Activated CD8-positive, alpha-beta memory T cell treated with anti-CD3 and anti-CD28 coated beads, Interleukin-2, amount 50 U/mL, for 4 hours (primary cell): ENCODE measurements at regions not wholly inside any gene's neighbourhood (a gene's known extent, or its start where the extent isn't known, plus 50 kb on each side); places are given as distances from the start of the nearest gene placed in this dataset.
"Not testable (repeated sequence)": the region's sequence is repeated elsewhere in the genome, so short reads cannot be mapped to it uniquely, and the experiment has no call there.

ENCODE experiments used
- DNase-seq: peaks from one replicate; pipeline ENCODE4 v3.0.0-alpha.2; 2020

DNA sequence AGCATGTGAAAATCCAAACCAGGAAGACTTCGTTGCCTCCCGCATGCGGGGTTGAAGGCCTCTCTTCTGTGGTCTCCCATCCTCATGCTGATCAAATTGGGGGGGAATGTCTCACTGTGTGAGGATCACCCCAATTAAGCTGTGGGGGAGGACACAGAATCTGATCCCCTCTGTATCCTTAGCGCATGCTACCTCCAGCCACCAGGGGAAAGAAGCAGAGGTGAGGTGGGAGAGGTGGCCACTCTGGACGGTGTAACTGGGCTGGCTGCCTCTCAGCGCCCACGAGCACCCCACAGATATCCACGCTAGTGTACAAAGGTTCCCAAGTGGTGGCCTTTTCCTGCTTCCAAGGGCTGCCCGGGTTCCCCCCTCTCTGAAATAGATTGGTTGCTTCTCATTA is 177.6 kb upstream of the PLGLB1 start:
- not testable (repeated sequence) for DNase-seq

- not testable (repeated sequence) for DNase-seq
Measured at GRCh38 chr2:87204569-87205147, 183.0 kb upstream of the PLGLB1 start.

GRCh38 chr2:87212938-87213337 is 191.3 kb upstream of the PLGLB1 start:
- DNase-seq = not testable (repeated sequence)

GRCh38 chr2:87217005-87217404 is 195.4 kb upstream of the PLGLB1 start:
- DNase-seq = not testable (repeated sequence)

- peak; percentile 54 for DNase-seq
Measured at GRCh38 chr2:87217741-87218410, 196.2 kb upstream of the PLGLB1 start.

DNA sequence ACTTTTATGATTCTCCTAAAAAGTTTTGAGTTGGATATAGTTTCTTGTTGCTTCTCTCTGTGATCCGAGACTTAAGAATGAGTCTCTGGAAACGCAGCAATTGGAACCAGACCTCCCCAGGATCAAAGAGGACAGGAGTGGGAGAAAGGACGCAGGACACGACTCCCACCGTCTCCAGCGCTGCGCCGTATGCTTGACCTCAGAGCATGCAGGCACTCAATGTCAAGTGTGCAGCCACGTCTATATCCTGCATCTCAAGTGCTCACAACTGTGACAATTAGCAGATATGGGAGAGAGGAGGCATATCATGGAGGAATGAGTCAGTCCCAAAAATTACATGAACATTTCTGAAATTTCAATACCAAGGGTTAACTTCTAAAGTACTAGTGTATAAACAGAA is 199.0 kb upstream of the PLGLB1 start:
- not testable (repeated sequence) for DNase-seq

- DNase-seq = not testable (repeated sequence)
Measured at GRCh38 chr2:87222131-87222530, 200.5 kb upstream of the PLGLB1 start.

- DNase-seq = not testable (repeated sequence)
Measured at GRCh38 chr2:87223873-87224272, 202.2 kb upstream of the PLGLB1 start.

GRCh38 chr2:87229091-87229689 is 207.5 kb upstream of the PLGLB1 start:
- not testable (repeated sequence) for DNase-seq

DNA sequence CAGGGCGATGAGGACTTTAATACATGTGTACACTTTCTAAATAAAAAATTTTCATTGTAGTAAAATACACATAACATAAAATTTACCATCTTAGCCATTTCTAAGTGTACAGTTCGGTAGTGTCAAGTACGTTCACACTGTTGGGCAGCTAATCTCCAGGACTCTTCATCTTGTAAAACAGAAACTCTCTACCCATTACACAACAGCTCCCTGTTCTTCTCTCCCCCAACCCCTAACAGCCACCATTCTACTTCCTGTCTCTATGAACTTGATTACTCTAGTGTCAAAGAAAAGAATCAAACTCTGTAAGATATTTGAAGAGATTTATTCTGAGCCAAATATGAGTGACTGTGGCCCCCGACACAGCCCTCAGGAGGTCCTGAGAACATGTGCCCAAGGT is 208.3 kb upstream of the PLGLB1 start:
- not testable (repeated sequence) for DNase-seq

- DNase-seq = not testable (repeated sequence)
Measured at GRCh38 chr2:87235333-87235981, 213.8 kb upstream of the PLGLB1 start.

GRCh38 chr2:87237570-87238336 is 216.1 kb upstream of the PLGLB1 start:
- not testable (repeated sequence) for DNase-seq

DNA sequence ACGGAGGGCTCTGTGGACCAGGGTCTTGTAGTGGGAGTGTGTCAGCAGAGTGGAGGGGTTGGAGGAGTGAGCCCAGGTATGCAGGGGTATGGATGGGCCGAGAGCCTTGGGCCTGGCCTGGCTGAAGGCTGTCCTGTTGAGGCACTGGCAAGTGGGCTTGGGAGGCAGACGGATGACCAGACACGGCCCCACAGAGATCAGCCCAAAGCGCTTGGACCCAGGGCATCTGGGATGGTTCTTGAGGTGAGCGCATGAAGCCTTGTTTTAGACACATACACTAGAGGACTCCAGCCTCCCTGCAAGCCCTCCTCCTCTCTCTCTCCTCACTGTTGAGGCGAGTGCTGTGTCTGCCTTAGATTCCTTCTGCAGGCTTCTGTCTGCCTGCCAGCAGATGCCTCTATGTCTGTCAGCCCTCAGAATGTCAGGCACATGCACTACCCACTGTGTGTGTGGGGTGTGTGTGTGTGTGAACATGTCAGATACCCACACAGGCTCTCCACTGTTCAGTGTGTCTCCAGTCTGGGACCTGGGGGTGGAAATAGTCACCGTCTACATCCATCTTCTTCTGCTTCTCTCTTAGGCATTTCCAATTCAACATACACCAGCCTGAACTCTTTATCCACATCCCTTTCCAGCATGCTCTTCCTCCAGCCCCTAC is 218.0 kb upstream of the PLGLB1 start:
- DNase-seq = not testable (repeated sequence)

DNA sequence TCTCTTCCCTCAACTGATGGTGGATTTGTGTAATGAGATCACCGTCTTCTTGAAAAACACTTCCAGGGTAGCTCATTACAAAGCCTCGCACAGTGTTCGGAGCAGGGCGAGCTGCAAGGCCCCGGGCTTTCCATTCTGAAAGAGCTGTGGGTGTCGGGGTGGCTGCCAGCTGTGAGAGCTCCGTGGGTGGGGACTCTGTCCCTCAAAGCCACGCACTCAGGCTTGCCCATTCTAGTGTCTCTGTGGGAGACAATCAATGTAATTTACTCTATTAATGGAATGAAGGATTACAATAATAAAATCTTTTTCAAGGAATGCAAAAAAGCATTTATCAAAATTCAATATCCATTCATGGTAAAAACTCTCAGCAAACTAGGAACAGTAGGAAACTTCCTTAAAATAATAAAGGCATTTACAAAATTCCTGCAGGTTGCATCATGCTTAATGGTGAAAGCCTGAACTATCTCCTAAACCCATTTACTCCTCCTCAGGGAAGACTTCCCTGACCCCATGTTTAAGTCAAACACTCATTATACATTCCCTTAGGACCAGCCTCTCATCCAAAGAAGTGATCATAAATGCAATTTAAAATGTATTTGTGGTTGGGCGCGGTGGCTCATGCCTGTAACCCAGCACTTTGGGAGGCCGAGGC is 224.5 kb upstream of the PLGLB1 start:
- not testable (repeated sequence) for DNase-seq

GRCh38 chr2:87252046-87252445 is 230.4 kb upstream of the PLGLB1 start:
- not testable (repeated sequence) for DNase-seq

DNA sequence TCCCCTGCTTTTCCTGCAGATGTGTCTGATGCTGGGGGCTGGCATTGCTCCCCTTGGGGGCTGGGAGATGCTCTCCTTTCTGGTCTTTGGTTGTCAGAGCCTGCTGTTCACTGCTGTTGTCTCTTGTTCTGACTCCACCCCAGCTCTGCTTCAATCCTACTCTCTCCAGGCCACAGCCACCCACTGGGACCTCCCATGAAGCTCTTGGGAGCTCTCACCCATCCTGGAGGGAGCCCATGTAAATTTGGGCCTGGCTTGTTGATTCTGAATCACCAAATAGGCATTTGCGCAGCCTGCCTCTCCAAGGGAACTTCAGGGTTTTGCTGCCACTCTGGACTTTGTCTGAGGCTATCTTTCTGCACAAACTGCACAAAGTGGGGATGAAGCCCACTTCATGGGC is 232.9 kb upstream of the PLGLB1 start:
- not testable (repeated sequence) for DNase-seq

GRCh38 chr2:87255410-87255809 is 233.8 kb upstream of the PLGLB1 start:
- not testable (repeated sequence) for DNase-seq

GRCh38 chr2:87258887-87259286 is 237.2 kb upstream of the PLGLB1 start:
- not testable (repeated sequence) for DNase-seq

- not testable (repeated sequence) for DNase-seq
Measured at GRCh38 chr2:87262184-87262702, 240.6 kb upstream of the PLGLB1 start.

DNA sequence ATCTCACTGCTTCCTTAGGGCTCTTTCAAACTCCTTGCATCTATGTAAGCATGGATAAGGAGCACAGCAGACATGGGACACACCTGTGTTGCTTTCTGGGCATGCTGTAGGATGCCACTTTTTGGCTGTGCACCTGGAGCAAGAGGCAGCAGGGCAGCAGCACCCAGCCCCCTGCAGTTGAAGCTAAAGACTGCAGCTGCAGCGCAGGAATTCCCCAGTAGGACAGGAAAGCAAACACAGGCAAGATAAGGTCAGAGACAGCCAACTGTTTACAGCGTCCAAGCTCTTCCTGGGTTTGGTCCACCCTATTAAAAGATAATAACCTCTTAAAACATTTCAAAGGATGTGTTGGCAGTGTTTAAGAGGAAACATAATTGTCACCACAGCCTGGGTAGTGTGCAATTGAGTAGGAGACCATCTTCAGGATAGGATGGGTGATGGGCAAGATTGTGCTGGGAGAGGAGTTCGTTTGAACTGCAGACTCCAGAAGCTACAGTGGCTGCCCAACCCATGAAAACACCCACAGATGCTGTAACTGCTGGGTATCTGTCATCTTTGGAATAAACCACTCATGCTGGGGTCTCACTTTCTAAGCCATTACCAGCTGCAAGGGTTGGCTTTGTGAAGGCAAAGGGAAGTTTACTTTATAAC is 242.3 kb upstream of the PLGLB1 start:
- DNase-seq = not testable (repeated sequence)

GRCh38 chr2:87275192-87275591 is 253.5 kb upstream of the PLGLB1 start:
- not testable (repeated sequence) for DNase-seq
